ENCODE measurements at regions not wholly inside any gene's neighbourhood (a gene's known extent, or its start where the extent isn't known, plus 50 kb on each side); places are given as distances from the start of the nearest gene placed in this dataset.
A peak's percentile ranks its signal among the peaks of the same experiment; 100 is the strongest.

DNA sequence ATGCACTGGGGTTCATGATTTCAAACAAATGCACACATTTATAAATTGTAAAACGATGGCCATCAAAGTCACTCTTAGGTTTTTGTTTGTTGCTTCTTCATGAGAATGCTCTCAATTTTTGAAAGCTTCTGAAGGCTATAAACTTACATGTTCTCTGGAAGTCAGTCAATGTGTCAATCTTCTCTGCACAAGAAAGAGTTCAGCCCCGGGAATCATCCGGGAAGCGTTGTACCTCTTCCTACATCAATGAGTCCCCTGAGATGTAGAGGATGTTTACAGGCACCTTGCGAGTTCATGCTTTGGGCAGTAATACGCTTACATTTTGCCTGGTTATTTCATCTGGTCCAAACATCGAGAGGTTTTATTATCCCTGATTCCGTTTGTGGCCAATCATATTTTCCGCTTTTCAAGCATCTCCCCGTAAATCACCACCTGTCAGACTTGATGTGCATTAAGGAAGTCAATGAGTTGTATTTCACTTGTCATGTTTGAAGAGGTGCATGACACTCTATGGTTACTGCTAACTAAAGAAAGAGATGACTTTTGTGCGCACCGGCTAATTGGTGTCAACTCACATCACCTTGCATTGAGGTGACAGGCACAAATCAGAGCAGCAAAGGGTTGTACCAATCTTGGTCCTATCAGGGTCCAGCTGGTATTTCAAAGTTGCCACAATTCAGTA lies 750.7 kb downstream of the SORCS3 start:
- WGBS, 2 donors: 78 to 85% methylated on average over 12 of the region's 12 CpGs

GRCh38 chr10:105387971-105388370 lies 746.9 kb downstream of the SORCS3 start:
- DNase-seq (no peak), ATAC-seq (no peak), FAIRE-seq (no peak)
- Histone ChIP-seq H3K27me3 (no peaks in the 10 kb centered on the region), H3K9me3 (no peaks in the 10 kb centered on the region), H3K27ac (no peak overlapping the region), H3K4me3 (no peak overlapping the region), H3K36me3 (no peaks in the 10 kb centered on the region), H3K4me1 (no peaks in the 10 kb centered on the region)
- TF ChIP-seq CTCF (IDR thresholded peaks at IDR 0.05): no peak
- intact Hi-C loops (cut with DNase I): no loop called here
- 79 to 84% methylated on average over 3 of the region's 3 CpGs for WGBS, 2 donors

More for the DNA sequence above, 750.7 kb downstream of the SORCS3 start:
- FAIRE-seq: no peak
- ATAC-seq: no peak
- Histone ChIP-seq H3K27ac (no peak overlapping the region), H3K4me3 (no peak overlapping the region), H3K36me3 (no peaks in the 10 kb centered on the region), H3K4me1 (no peaks in the 10 kb centered on the region), H3K27me3 (no peaks in the 10 kb centered on the region), H3K9me3 (no peaks in the 10 kb centered on the region)
- no peak for DNase-seq
- no peak for TF ChIP-seq CTCF (IDR thresholded peaks at IDR 0.05)
- intact Hi-C loops (cut with DNase I): no loop called here

DNA sequence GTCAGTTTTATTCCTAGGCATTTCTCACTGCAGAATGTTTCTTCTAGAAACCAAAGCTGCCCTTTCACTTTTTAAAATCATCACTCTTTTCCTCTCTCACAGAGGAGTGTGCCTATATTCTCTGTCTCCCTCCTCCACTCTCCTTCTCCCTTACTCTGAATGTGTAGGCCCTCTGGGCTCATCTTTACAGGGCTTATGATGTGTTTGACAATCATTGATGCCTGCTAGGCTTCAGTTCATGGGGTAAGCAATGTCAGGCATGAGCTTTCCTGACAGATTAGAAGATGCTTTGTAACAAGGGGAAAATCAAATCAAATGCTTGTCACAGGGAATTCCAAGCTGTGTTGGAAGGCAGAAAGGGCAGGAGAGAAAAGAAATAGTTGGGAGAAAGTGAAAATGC lies 742.9 kb downstream of the SORCS3 start:
- Histone ChIP-seq H3K4me3 (no peak overlapping the region), H3K9me3 (no peaks in the 10 kb centered on the region), H3K36me3 (no peaks in the 10 kb centered on the region), H3K4me1 (no peaks in the 10 kb centered on the region), H3K27me3 (no peaks in the 10 kb centered on the region), H3K27ac (no peak overlapping the region)
- DNase-seq (no peak), ATAC-seq (no peak), FAIRE-seq (no peak)
- intact Hi-C loops (cut with DNase I): no loop called here
- no peak for TF ChIP-seq CTCF (IDR thresholded peaks at IDR 0.05)

DNA sequence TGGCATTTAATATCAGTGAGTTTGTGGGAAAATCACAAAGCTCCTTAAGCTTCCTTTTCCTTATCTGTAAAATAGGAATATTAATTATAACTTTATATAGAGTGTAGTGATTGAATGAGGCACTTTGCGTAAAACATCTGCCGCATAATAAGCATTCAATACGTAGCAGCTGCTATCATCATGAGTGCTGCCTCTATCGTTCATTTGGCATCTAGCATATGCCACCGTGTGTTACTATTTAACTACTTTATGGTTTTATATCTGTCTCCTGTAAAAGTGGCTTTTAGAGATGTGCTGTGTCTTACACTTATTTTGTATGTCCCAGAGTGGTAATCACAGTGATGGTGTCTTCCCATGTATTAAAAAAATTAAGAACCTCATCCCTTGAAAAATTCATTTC lies 729.6 kb downstream of the SORCS3 start:
- WGBS, 2 donors: 81 to 84% methylated on average over 5 of the region's 5 CpGs
- H3K4me1 ChIP-seq: no peaks in the 10 kb centered on the region
- no peak overlapping the region for H3K4me3 ChIP-seq
- intact Hi-C loops (cut with DNase I): no loop called here
- H3K36me3 ChIP-seq: no peaks in the 10 kb centered on the region
- FAIRE-seq: no peak
- no peak for TF ChIP-seq CTCF (IDR thresholded peaks at IDR 0.05)
- ATAC-seq: no peak
- H3K27me3 ChIP-seq: no peaks in the 10 kb centered on the region
- no peak for DNase-seq
- no peaks in the 10 kb centered on the region for H3K9me3 ChIP-seq
- H3K27ac ChIP-seq: no peak overlapping the region

- Histone ChIP-seq H3K27ac (no peak overlapping the region), H3K9me3 (no peaks in the 10 kb centered on the region), H3K4me1 (no peaks in the 10 kb centered on the region), H3K4me3 (no peak overlapping the region), H3K36me3 (no peaks in the 10 kb centered on the region), H3K27me3 (no peaks in the 10 kb centered on the region)
- no peak for TF ChIP-seq CTCF (IDR thresholded peaks at IDR 0.05)
- ATAC-seq (peak in 1 of 4 donors; percentile 51), FAIRE-seq (no peak), DNase-seq (no peak)
- intact Hi-C loops (cut with DNase I): no loop called here
- WGBS, 2 donors: 43 to 47% methylated on average over 3 of the region's 3 CpGs
Measured at GRCh38 chr10:105359708-105360107, 718.6 kb downstream of the SORCS3 start.
